SK-N-SH (cell line): ENCODE measurements at regions not wholly inside any gene's neighbourhood (a gene's known extent, or its start where the extent isn't known, plus 50 kb on each side); places are given as distances from the start of the nearest gene placed in this dataset.

ENCODE experiments used
- CTCF ChIA-PET: fragments of 300-600, 350-600 bp; formaldehyde crosslinking; extraction: SDS; loops from one replicate; lab custom pipeline; 2021; lab: Yijun Ruan, JAX
- POLR2A ChIA-PET: fragments of 350-600 bp; sonication (Branson Sonifier 250); formaldehyde crosslinking; extraction: SDS; loops from one replicate; lab custom pipeline; 2020; ENCODE audit warnings: antibody characterized with exemption, inconsistent platforms; lab: Yijun Ruan, JAX
- DNase-seq: peaks from one replicate; pipeline ENCODE4 v3.0.0; 2012
- H2AFZ ChIP-seq: fragments of 200-600 bp; sonication (generic); 2 replicates; pipeline ENCODE4 v1.8.1; 2016; ENCODE audit warnings: antibody characterized with exemption, mild to moderate bottlenecking, low read depth
- H3F3A ChIP-seq: fragments of 200-600 bp; sonication (generic); replicated peaks from 2 replicates; pipeline ENCODE3; 2016; ENCODE audit warnings: antibody characterized with exemption, mild to moderate bottlenecking; ENCODE audit not compliant: insufficient read depth
- H3K27ac ChIP-seq, 2 experiments: fragments of 200-500 bp in 1 of 2; fragments of 200-600 bp in 1 of 2; sonication (Bioruptor generic) in 1 of 2; sonication (generic), shearing (Covaris generic) in 1 of 2; 2 replicates each; pipeline versions ENCODE4 v1.5.1 to v1.6.1; 2014 to 2016; ENCODE audit warnings: low read depth in 2 of 2, inconsistent platforms in 1 of 2, low read length in 1 of 2, mild to moderate bottlenecking in 1 of 2, mixed read lengths in 1 of 2
- H3K27me3 ChIP-seq: fragments of 200-600 bp; sonication (generic), shearing (Covaris generic); 2 replicates; pipeline ENCODE4 v1.6.1; 2016; ENCODE audit warnings: mixed run types; ENCODE audit not compliant: insufficient read depth
- H3K36me3 ChIP-seq, 2 experiments: fragments of 200-500 bp in 1 of 2; fragments of 200-600 bp in 1 of 2; sonication (Bioruptor generic) in 1 of 2; sonication (generic) in 1 of 2; replicated peaks in 1 of 2; 2 replicates each; pipeline versions ENCODE3 to v1.5.1; 2014 to 2016; ENCODE audit warnings: low read length in 1 of 2, mild to moderate bottlenecking in 1 of 2; ENCODE audit not compliant: insufficient read depth in 2 of 2, control insufficient read depth in 1 of 2
- H3K4me1 ChIP-seq, 2 experiments: fragments of 200-500 bp in 1 of 2; fragments of 200-600 bp in 1 of 2; sonication (Bioruptor generic) in 1 of 2; sonication (generic), shearing (Covaris generic) in 1 of 2; 2 replicates each; pipeline versions ENCODE4 v1.5.1 to v1.6.1; 2014 to 2016; ENCODE audit warnings: low read depth in 1 of 2, low read length in 1 of 2, mixed run types in 1 of 2; ENCODE audit not compliant: insufficient read depth in 2 of 2, control insufficient read depth in 1 of 2
- H3K4me2 ChIP-seq: fragments of 200-600 bp; sonication (generic), shearing (Covaris generic); 2 replicates; pipeline ENCODE4 v1.6.1; 2017; ENCODE audit warnings: mixed run types
- H3K4me3 ChIP-seq, 2 experiments: fragments of 200-500 bp in 1 of 2; fragments of 200-600 bp in 1 of 2; sonication (Bioruptor generic) in 1 of 2; sonication (generic), shearing (Covaris generic) in 1 of 2; 2 replicates each; pipeline versions ENCODE4 v1.5.1 to v1.8.1; 2014 to 2016; ENCODE audit warnings: low read depth in 2 of 2, inconsistent platforms in 1 of 2, low read length in 1 of 2, mild to moderate bottlenecking in 1 of 2, mixed read lengths in 1 of 2, moderate library complexity in 1 of 2
- H3K79me2 ChIP-seq: fragments of 200-600 bp; sonication (generic); 2 replicates; pipeline ENCODE4 v1.8.1; 2017; ENCODE audit warnings: mild to moderate bottlenecking; ENCODE audit not compliant: insufficient read depth
- H3K9ac ChIP-seq: fragments of 200-600 bp; sonication (generic); 2 replicates; pipeline ENCODE4 v1.6.1; 2017; ENCODE audit warnings: mixed run types
- H3K9me2 ChIP-seq: fragments of 200-600 bp; sonication (generic); 2 replicates; pipeline ENCODE4 v1.6.1; 2017; ENCODE audit warnings: mixed run types
- H3K9me3 ChIP-seq: fragments of 200-600 bp; sonication (generic); 2 replicates; pipeline ENCODE4 v1.6.1; 2017; ENCODE audit warnings: mixed run types, mild to moderate bottlenecking, moderate library complexity
- H4K20me1 ChIP-seq: fragments of 200-600 bp; sonication (generic); 2 replicates; pipeline ENCODE4 v1.6.1; 2017; ENCODE audit warnings: mild to moderate bottlenecking, mixed run types; ENCODE audit not compliant: insufficient read depth
- CHD2 ChIP-seq: fragments of 150-350 bp; IDR thresholded peaks from 2 replicates; pipeline ENCODE4 v1.6.1; 2018; ENCODE audit warnings: low read length; ENCODE audit not compliant: partially characterized antibody
- CTCF ChIP-seq: fragments of 200-600 bp; sonication (generic); IDR thresholded peaks from 2 replicates; pipeline ENCODE4 v1.6.1; 2017; ENCODE audit warnings: antibody characterized with exemption, mild to moderate bottlenecking, moderate library complexity
- ELF1 ChIP-seq: IDR thresholded peaks from 2 replicates; pipeline ENCODE4 v1.4.0; 2012
- EP300 ChIP-seq, 2 experiments: IDR thresholded peaks; 2 replicates each; pipeline versions ENCODE4 v1.4.0 to v1.6.1; 2012; ENCODE audit warnings: borderline replicate concordance in 1 of 2, low read depth in 1 of 2, low read length in 1 of 2
- FOSL2 ChIP-seq: IDR thresholded peaks from 2 replicates; pipeline ENCODE4 v1.4.0; 2012; ENCODE audit warnings: low read depth, mild to moderate bottlenecking, moderate library complexity, borderline replicate concordance
- FOXJ3 ChIP-seq: sonication (generic); formaldehyde crosslinking; IDR thresholded peaks from 2 replicates; pipeline ENCODE4 v1.5.1; 2020; ENCODE audit warnings: mild to moderate bottlenecking, missing genetic modification reagents
- MXI1 ChIP-seq: IDR thresholded peaks from 2 replicates; pipeline ENCODE4 v1.6.1; 2012; ENCODE audit warnings: mild to moderate bottlenecking, low read depth, low read length, improper control_type of control experiment
- RAD21 ChIP-seq: IDR thresholded peaks from 2 replicates; pipeline ENCODE4 v1.6.1; 2012; ENCODE audit warnings: mild to moderate bottlenecking, low read length
- RCOR1 ChIP-seq: fragments of 150-350 bp; IDR thresholded peaks from 2 replicates; pipeline ENCODE4 v1.6.1; 2017; ENCODE audit warnings: antibody characterized with exemption, low read length
- RFX5 ChIP-seq: IDR thresholded peaks from 2 replicates; pipeline ENCODE4 v1.6.1; 2012; ENCODE audit warnings: mild to moderate bottlenecking, improper control_type of control experiment, low read length
- RXRA ChIP-seq: IDR thresholded peaks from 2 replicates; pipeline ENCODE4 v1.4.0; 2012; ENCODE audit warnings: low read depth, mild to moderate bottlenecking, borderline replicate concordance
- SIN3A ChIP-seq: IDR thresholded peaks from 2 replicates; pipeline ENCODE4 v1.6.1; 2012; ENCODE audit warnings: low read depth, mild to moderate bottlenecking, low read length, moderate library complexity, borderline replicate concordance
- SMC3 ChIP-seq: IDR thresholded peaks from 2 replicates; pipeline ENCODE4 v1.6.1; 2012; ENCODE audit warnings: low read depth, low read length, improper control_type of control experiment
- TAF1 ChIP-seq: IDR thresholded peaks from 2 replicates; pipeline ENCODE4 v1.6.1; 2012; ENCODE audit warnings: low read depth, mild to moderate bottlenecking, low read length, moderate library complexity, borderline replicate concordance
- TCF12 ChIP-seq: IDR thresholded peaks from 2 replicates; pipeline ENCODE4 v1.4.0; 2012
- USF1 ChIP-seq: IDR thresholded peaks from 2 replicates; pipeline ENCODE4 v1.4.0; 2012; ENCODE audit warnings: low read depth, borderline replicate concordance
- USF2 ChIP-seq: fragments of 150-350 bp; IDR thresholded peaks from 2 replicates; pipeline ENCODE4 v1.6.1; 2017; ENCODE audit warnings: antibody characterized with exemption, low read length, low read depth, borderline replicate concordance
- WGBS: methylation state at CpG from one replicate; pipeline ENCODE4 v1.1.6; 2017; ENCODE audit warnings: low lambda C conversion rate; 5-methylcytosine and 5-hydroxymethylcytosine counted together

GRCh38 chr1:188476606-188477005 is 1647.9 kb downstream of the PLA2G4A start:
- H3K9me3 ChIP-seq: no peaks in the 10 kb centered on the region
- ChIA-PET POLR2A (no interaction called here), CTCF (interaction anchor here (0.7 to 1.1 kb wide), 3 partner anchors 9 to 681 kb away, joined by 3 to 4 read pairs (median 3); no protein-coding TSS in a partner anchor)
- no peaks in the 10 kb centered on the region for H3K9me2 ChIP-seq
- H3K9ac ChIP-seq: no peak overlapping the region
- H3K36me3 ChIP-seq: no peaks in the 10 kb centered on the region
- DNase-seq: no peak
- H3K4me3 ChIP-seq: no peak overlapping the region
- no peak overlapping the region for H3K4me2 ChIP-seq
- H3F3A ChIP-seq: peaks cover 4% of the 10 kb centered on the region
- H2AFZ ChIP-seq: no peak overlapping the region
- peaks cover 0 to 7% of the 10 kb centered on the region in 2 experiments; a peak in 3 of 4 replicates for H3K4me1 ChIP-seq
- H3K27ac ChIP-seq: no peak overlapping the region
- H3K79me2 ChIP-seq: no peaks in the 10 kb centered on the region
- TF ChIP-seq USF2 (no peak), SIN3A (no peak), TAF1 (no peak), RFX5 (no peak), MXI1 (no peak), CHD2 (no peak), FOXJ3 (CRISPR knock-in tag) (no peak), CTCF (no peak), TCF12 (no peak), RXRA (no peak), ELF1 (no peak)
- no peaks in the 10 kb centered on the region for H3K27me3 ChIP-seq
- no peaks in the 10 kb centered on the region for H4K20me1 ChIP-seq
- 46% methylated on average over 1 of the region's 1 CpG for WGBS

- Histone ChIP-seq H3F3A (no peaks in the 10 kb centered on the region), H3K4me1 (peaks cover 0 to 3% of the 10 kb centered on the region in 2 experiments; a peak in 1 of 4 replicates), H3K9me2 (no peaks in the 10 kb centered on the region), H3K27ac (peak overlapping the region in 1 of 2 experiments; percentile 23; a peak in 1 of 4 replicates), H3K9me3 (no peaks in the 10 kb centered on the region; the same call in 1 of the 2 replicates), H3K36me3 (no peaks in the 10 kb centered on the region), H2AFZ (no peak overlapping the region), H4K20me1 (no peaks in the 10 kb centered on the region), H3K4me3 (no peak overlapping the region), H3K4me2 (no peak overlapping the region), H3K27me3 (no peaks in the 10 kb centered on the region), H3K79me2 (no peaks in the 10 kb centered on the region), H3K9ac (no peak overlapping the region)
- TF ChIP-seq USF1 (no peak), CTCF (peak; percentile 45; the same call in 1 of the 2 replicates), TCF12 (peak; percentile 49; the same call in 1 of the 2 replicates), SMC3 (0 out of 2 replicates have a peak, but pooled peaks have one; percentile 14), RAD21 (peak; percentile 51), RCOR1 (no peak), RFX5 (no peak), FOSL2 (peak; percentile 18; the same call in 1 of the 2 replicates), EP300 (IDR thresholded peaks at IDR 0.05; ENCODE audit: borderline replicate concordance in 1 of 2, low read depth in 1 of 2, low read length in 1 of 2) (no peak), RXRA (no peak)
- POLR2A ChIA-PET: no interaction called here
- DNase-seq: no peak
- CTCF ChIA-PET: no interaction called here
- WGBS: 63% methylated on average over 5 of the region's 5 CpGs
Measured at GRCh38 chr1:188489336-188490112, 1660.8 kb downstream of the PLA2G4A start.
